ENCODE measurements at regions not wholly inside any gene's neighbourhood (a gene's known extent, or its start where the extent isn't known, plus 50 kb on each side); places are given as distances from the start of the nearest gene placed in this dataset.
"Not testable (repeated sequence)": the region's sequence is repeated elsewhere in the genome, so short reads cannot be mapped to it uniquely, and the experiment has no call there.

DNA sequence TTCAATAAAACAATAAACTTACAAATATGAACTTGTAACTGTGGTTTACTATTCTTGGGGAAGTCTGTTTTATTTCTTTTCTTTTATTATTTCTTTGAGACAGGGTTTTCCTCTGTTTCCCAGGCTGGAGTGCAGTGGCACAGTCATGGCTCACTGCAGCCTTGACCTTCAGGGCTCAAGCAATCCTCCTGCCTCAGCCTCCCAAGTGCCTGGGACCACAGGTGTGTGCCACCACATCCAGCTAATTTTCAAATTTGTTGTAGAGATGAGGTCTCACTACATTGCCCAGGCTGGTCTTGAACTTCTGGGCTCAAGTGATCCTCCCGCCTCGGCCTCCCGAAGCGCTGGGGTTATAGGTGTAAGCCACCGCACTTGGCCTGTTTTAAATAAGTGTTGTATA lies 343.4 kb downstream of the SOX9 start:
- in situ Hi-C loops (cut with MboI; ENCODE audit: low sequenced_read_pairs) = not testable (repeated sequence)

DNA sequence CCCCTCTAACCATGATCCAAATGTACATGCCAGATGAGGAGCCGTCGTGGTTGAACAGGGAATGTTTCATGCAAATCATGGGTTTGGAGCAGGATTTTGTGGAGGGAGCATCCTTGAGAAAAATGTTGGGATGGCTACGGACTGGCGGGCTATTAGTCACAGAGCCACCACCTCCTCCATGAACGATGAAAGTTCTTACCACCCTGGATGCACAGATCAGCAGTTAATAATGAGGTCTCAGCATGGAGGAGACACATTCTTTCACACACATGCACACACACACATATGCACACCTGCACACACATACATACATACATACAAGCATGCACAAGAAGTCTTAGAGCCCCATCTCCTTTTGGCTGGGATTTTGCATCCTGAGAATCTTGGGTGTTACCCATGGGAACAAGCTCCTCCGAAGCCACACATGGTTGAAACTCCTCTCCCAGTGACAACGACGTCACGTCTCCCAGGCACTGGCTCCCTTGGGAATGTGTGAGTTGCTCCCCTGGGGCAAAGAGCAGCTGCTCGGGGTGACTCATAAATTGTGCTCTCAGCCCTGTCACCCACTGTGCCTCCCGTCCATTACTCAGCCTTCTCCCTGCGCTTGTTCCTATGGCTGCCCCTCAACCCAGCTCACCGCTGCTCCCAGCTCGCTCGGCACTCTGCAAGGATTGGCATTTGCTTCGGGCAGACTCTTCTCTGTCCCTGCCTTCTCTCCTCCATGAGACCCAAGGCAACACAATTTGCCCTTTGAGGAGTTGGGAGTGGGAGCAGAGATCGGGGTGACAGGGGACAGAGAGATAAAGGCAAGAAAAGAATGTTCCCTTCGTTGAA lies 344.6 kb downstream of the SOX9 start:
- in situ Hi-C loops (cut with MboI; ENCODE audit: low sequenced_read_pairs) = no loop called here

DNA sequence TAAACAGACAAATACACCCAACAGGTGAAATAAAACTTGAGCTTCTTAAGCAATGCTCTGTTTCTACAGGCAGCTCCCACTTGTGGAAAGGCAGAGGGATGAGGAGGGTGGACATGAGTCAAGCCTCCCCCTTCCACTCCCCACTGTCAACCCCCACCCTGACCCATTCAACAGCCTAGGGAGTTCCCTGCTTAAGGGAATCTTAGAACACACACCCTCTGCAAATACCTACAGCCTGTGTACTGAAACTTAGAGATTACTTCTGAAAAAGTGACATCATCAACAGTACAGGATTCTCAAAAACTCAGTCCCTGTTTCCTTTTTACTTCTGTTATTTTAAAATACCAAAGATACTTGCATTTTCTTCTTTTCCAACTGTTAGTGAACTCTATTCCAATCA lies 345.4 kb downstream of the SOX9 start:
- in situ Hi-C loops (cut with MboI; ENCODE audit: low sequenced_read_pairs) = no loop called here

- in situ Hi-C loops (cut with MboI; ENCODE audit: low sequenced_read_pairs) = no loop called here
Observed at GRCh38 chr17:72466606-72467005, 345.8 kb downstream of the SOX9 start.

DNA sequence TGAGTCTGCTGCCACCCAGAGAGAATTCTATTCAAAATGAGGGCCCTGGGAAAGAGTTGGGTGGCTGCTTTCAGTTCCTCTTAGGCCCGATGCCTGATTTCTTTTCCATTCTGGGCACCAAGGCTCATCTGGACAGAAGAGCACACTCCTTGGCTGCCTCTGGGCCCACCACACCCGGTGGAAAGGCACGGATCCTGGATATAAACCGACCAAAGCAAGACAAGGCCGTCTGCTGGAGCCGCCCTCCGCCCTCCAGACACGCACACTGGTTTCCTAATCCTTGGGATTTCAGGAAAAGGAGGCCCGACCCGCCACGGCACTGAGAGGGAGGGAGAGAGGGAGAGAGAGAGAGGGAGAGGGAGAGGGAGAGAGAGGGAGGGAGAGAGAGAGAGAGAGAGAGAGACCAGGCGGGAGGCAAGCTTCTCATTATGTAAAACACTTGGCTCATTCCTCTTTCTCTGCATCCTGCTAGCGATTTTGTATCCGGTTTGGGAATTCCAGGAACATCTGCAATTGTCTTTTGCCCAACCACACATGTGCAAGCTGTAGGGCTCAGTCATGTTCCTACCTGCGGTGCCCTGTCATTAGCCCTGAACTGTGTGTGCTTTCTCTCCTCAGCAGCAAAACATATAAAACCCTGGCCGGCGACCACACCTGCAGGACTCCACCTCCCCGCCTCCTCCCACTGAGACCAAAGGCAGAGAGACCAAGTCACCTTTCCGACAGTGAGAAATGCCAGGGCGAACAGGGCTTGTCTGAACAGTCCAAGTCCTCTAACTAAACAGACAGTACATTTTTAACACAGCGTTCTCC lies 347.2 kb downstream of the SOX9 start:
- in situ Hi-C loops (cut with MboI; ENCODE audit: low sequenced_read_pairs) = no loop called here

GRCh38 chr17:72468841-72469240 lies 348.0 kb downstream of the SOX9 start:
- in situ Hi-C loops (cut with MboI; ENCODE audit: low sequenced_read_pairs) = no loop called here

GRCh38 chr17:72470121-72470705 lies 349.4 kb downstream of the SOX9 start:
- in situ Hi-C loops (cut with MboI; ENCODE audit: low sequenced_read_pairs) = no loop called here

DNA sequence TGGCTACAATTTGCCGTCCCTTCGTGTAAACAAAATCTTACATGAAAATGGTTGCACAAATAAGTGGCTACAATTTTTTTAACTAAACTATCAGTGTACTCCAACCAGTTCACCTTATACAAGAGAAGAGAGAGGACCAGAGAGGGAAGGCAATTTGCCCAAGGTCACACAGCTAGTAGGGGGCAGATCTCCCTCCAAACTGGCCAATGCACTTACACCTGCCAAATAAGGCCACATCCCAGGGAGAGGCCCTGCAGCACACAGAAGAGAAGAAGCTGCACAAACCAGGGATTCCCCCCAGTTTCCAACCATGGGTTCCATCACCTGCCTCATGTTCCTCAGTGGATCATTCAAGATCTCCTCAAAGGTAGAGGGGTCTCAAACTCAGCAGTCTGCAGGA lies 349.9 kb downstream of the SOX9 start:
- in situ Hi-C loops (cut with MboI; ENCODE audit: low sequenced_read_pairs) = no loop called here

GRCh38 chr17:72471296-72471695 lies 350.5 kb downstream of the SOX9 start:
- in situ Hi-C loops (cut with MboI; ENCODE audit: low sequenced_read_pairs) = no loop called here

- in situ Hi-C loops (cut with MboI; ENCODE audit: low sequenced_read_pairs) = no loop called here
Observed at GRCh38 chr17:72472106-72472505, 351.3 kb downstream of the SOX9 start.

DNA sequence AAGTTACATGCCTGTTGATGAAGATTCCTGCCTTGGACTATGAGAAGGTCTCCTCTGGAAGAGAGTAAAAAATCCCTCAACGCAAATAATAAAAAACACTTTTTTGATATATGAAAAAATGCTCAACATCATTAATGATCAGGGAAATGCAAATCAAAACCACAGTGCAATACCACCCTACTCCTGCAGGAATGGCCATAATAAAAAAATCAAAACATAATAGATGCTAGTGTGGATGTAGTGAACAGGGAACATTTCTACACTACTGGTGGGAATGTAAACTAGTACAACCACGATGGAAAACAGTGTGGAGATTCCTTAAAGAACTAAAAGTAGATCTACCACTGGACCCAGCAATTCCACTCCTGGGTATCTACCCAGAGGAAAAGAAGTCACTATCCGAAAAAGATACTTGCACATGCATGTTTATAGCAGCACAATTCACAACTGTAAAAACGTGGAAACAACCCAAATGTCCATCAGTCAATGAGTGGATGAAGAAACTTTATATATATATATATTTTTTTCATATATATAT lies 352.1 kb downstream of the SOX9 start:
- in situ Hi-C loops (cut with MboI; ENCODE audit: low sequenced_read_pairs) = not testable (repeated sequence)

GRCh38 chr17:72474243-72474642 lies 353.4 kb downstream of the SOX9 start:
- in situ Hi-C loops (cut with MboI; ENCODE audit: low sequenced_read_pairs) = no loop called here

GRCh38 chr17:72474719-72475477 lies 354.1 kb downstream of the SOX9 start:
- in situ Hi-C loops (cut with MboI; ENCODE audit: low sequenced_read_pairs) = no loop called here

- in situ Hi-C loops (cut with MboI; ENCODE audit: low sequenced_read_pairs) = no loop called here
Observed at GRCh38 chr17:72476134-72476533, 355.3 kb downstream of the SOX9 start.

DNA sequence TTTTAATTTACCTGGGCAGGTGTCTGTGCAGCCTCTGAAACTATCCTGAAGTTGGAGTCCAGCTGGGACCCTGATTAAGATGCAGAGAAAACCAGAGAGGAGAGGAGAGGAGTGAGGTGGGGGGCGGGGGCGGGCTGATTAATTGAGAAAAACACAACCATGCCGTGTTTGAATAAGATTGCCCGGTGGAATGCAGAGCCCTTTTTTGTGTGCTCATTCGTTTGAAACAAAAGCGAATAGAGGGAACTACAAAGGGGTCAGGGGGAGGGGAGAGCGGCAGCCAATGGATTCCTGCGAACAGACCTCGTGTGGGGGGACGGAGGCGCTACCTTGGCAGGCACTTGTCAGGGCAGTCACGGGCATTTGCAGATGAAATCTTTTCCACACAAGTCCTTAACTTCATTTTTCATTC lies 355.8 kb downstream of the SOX9 start:
- in situ Hi-C loops (cut with MboI; ENCODE audit: low sequenced_read_pairs) = no loop called here

DNA sequence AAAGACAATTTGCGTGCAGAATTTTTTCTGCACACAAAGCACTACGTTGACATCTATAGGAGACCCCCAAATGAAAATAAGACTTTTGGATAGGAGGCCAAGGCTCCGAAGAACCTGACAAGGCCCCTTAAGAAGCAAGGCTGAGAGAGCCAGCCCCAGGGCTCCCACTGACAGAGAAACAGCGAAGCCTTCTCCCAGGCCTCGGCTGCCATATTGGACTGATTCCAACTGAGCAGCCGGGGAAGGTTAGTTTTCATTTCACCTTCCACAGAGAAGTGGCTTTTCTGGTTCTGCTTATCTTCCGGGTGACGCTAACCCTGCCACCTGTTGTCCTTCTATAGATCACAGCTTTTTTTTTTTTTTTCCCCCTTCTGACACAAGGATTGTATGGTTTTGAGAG lies 356.7 kb downstream of the SOX9 start:
- in situ Hi-C loops (cut with MboI; ENCODE audit: low sequenced_read_pairs) = no loop called here

- in situ Hi-C loops (cut with MboI; ENCODE audit: low sequenced_read_pairs) = no loop called here
Observed at GRCh38 chr17:72479113-72479512, 358.3 kb downstream of the SOX9 start.

GRCh38 chr17:72481572-72481971 lies 360.8 kb downstream of the SOX9 start:
- in situ Hi-C loops (cut with MboI; ENCODE audit: low sequenced_read_pairs) = no loop called here

DNA sequence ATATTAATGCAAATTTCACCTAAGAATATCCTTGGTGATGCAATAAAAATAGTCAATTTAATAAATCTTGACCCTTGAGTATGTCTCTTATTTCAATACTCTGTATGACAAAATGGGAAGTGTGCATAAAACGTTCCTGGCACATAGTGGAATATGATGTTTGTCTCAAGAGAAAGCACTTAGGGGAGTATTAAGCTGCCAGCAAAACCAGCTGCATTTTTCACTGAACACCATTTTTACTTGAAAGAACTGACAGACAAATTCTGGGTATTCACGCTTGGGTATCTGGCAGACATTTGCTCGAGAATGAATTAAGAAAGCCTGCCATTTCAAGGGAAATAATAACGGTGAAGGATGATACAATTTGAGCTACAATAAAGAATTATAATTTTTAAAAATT lies 364.8 kb downstream of the SOX9 start:
- in situ Hi-C loops (cut with MboI; ENCODE audit: low sequenced_read_pairs) = no loop called here

DNA sequence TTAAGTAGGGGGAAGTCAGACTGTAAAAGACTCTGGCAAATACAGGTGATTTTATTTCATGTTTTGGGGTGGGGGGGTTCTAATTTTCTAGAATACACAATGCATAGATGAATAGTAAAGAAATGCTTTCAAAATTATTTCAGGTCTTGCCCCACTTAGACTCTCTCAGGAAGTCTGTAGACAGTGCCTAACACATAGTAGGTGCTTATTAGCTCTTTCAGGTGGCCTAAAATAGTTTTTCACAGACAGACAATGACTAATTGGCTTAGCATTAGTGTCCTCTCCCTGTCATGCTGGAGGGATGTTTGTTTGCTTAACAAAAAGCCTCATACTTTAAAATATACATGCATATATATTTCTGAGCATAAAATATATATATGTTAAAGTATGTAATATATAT lies 366.0 kb downstream of the SOX9 start:
- in situ Hi-C loops (cut with MboI; ENCODE audit: low sequenced_read_pairs) = no loop called here
